ENCODE measurements at regions not wholly inside any gene's neighbourhood (a gene's known extent, or its start where the extent isn't known, plus 50 kb on each side); places are given as distances from the start of the nearest gene placed in this dataset.

DNA sequence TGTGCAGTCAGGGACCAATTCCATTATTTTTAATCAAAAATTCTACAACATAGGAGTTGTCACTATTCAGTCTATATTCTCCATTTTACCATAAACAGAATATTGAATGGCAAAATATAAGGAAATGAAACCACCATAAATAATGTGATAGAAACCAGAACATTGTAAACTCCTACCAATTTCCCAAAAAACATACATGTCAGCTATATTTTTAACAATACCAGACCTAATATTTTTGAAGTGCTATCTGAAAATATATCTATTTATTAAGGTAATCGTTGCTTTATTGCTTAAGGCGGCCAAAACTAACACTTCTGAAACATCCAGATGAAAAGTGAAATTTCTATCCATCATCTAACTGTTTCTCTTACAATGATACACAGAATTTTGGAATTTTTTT is 123.0 kb upstream of the C11orf58 start:
- TF ChIP-seq, protein P1, sequence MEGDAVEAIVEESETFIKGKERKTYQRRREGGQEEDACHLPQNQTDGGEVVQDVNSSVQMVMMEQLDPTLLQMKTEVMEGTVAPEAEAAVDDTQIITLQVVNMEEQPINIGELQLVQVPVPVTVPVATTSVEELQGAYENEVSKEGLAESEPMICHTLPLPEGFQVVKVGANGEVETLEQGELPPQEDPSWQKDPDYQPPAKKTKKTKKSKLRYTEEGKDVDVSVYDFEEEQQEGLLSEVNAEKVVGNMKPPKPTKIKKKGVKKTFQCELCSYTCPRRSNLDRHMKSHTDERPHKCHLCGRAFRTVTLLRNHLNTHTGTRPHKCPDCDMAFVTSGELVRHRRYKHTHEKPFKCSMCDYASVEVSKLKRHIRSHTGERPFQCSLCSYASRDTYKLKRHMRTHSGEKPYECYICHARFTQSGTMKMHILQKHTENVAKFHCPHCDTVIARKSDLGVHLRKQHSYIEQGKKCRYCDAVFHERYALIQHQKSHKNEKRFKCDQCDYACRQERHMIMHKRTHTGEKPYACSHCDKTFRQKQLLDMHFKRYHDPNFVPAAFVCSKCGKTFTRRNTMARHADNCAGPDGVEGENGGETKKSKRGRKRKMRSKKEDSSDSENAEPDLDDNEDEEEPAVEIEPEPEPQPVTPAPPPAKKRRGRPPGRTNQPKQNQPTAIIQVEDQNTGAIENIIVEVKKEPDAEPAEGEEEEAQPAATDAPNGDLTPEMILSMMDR (conservative IDR thresholded peaks at IDR 0.05; ENCODE audit: control insufficient read depth, insufficient read depth, low read depth, low read length) = no peak
- no peak for DNase-seq (ENCODE audit: low read depth)
- H3K4me3 ChIP-seq (ENCODE audit: control insufficient read depth, low read depth, low read length) = no peak overlapping the region

- H3K4me3 ChIP-seq (ENCODE audit: control insufficient read depth, low read depth, low read length) = peak overlapping the region; percentile 11
- TF ChIP-seq, protein P1 (conservative IDR thresholded peaks at IDR 0.05; ENCODE audit: control insufficient read depth, insufficient read depth, low read depth, low read length) = peak; percentile 77
- peak; percentile 75 for DNase-seq (ENCODE audit: low read depth)
These were observed 124.7 kb upstream of the C11orf58 start for GRCh38 chr11:16613512-16614381.

DNA sequence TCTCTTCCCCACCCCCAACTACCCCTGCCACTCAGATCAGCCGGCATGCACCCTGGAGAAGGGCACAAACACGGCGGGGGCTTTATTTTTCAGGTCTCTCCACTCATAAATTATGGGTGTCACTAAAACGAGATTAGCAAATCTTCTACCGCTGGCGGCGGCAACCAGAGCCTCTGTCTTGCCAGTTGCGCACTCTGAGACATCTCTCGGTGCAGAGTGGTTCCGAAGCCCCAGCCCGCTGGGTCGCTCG is 125.3 kb upstream of the C11orf58 start:
- TF ChIP-seq, protein P1 (conservative IDR thresholded peaks at IDR 0.05; ENCODE audit: control insufficient read depth, insufficient read depth, low read depth, low read length) = no peak
- H3K4me3 ChIP-seq (ENCODE audit: control insufficient read depth, low read depth, low read length) = peak overlapping the region; percentile 11
- no peak for DNase-seq (ENCODE audit: low read depth)

GRCh38 chr11:16612566-16613261 is 125.7 kb upstream of the C11orf58 start:
- no peak for DNase-seq (ENCODE audit: low read depth)
- H3K4me3 ChIP-seq (ENCODE audit: control insufficient read depth, low read depth, low read length) = no peak overlapping the region

GRCh38 chr11:16611926-16612565 is 126.4 kb upstream of the C11orf58 start:
- TF ChIP-seq, protein P1 (conservative IDR thresholded peaks at IDR 0.05; ENCODE audit: control insufficient read depth, insufficient read depth, low read depth, low read length) = no peak
- H3K4me3 ChIP-seq (ENCODE audit: control insufficient read depth, low read depth, low read length) = no peak overlapping the region
- DNase-seq (ENCODE audit: low read depth) = no peak

More at GRCh38 chr11:16612566-16613261, 125.7 kb upstream of the C11orf58 start:
- TF ChIP-seq, protein P1 (conservative IDR thresholded peaks at IDR 0.05; ENCODE audit: control insufficient read depth, insufficient read depth, low read depth, low read length) = no peak

GRCh38 chr11:16611401-16611921 is 127.0 kb upstream of the C11orf58 start:
- no peak overlapping the region for H3K4me3 ChIP-seq (ENCODE audit: control insufficient read depth, low read depth, low read length)
- DNase-seq (ENCODE audit: low read depth) = no peak
- TF ChIP-seq, protein P1 (conservative IDR thresholded peaks at IDR 0.05; ENCODE audit: control insufficient read depth, insufficient read depth, low read depth, low read length) = no peak

Data from fibroblast of mammary gland (primary cell).